ENCODE measurements at regions not wholly inside any gene's neighbourhood (a gene's known extent, or its start where the extent isn't known, plus 50 kb on each side); places are given as distances from the start of the nearest gene placed in this dataset.

GRCh38 chr6:165798991-165799390 is 135.9 kb upstream of the PDE10A start:
- intact Hi-C loops (cut with DNase I) = no loop called here
- Histone ChIP-seq H3K4me1 (ENCODE audit: control insufficient read depth, insufficient read depth, low read length) (peaks cover 4% of the 10 kb centered on the region), H3K4me3 (ENCODE audit: low read length) (no peak overlapping the region), H3K9me3 (ENCODE audit: control insufficient read depth, low read length) (no peaks in the 10 kb centered on the region), H3K27ac (ENCODE audit: low read length) (no peak overlapping the region), H3K27me3 (ENCODE audit: control insufficient read depth, insufficient read depth) (no peaks in the 10 kb centered on the region)
- DNase-seq (no peak), ATAC-seq (no peak)
- 72% methylated on average over 4 of the region's 4 CpGs for WGBS

- intact Hi-C loops (cut with DNase I) = no loop called here
- ATAC-seq = no peak
- H3K4me3 ChIP-seq (ENCODE audit: low read length) = no peak overlapping the region
- H3K4me1 ChIP-seq (ENCODE audit: control insufficient read depth, insufficient read depth, low read length) = peaks cover 2% of the 10 kb centered on the region
- DNase-seq = no peak
- H3K27me3 ChIP-seq (ENCODE audit: control insufficient read depth, insufficient read depth) = no peaks in the 10 kb centered on the region
- WGBS = 95% methylated on average over 6 of the region's 6 CpGs
- H3K9me3 ChIP-seq (ENCODE audit: control insufficient read depth, low read length) = no peaks in the 10 kb centered on the region
- no peak overlapping the region for H3K27ac ChIP-seq (ENCODE audit: low read length)
Measured at GRCh38 chr6:165794179-165794601, 131.1 kb upstream of the PDE10A start.

- 89% methylated on average over 10 of the region's 10 CpGs for WGBS
- DNase-seq (no peak), ATAC-seq (no peak)
- Histone ChIP-seq H3K4me3 (ENCODE audit: low read length) (no peak overlapping the region), H3K4me1 (ENCODE audit: control insufficient read depth, insufficient read depth, low read length) (no peaks in the 10 kb centered on the region), H3K27ac (ENCODE audit: low read length) (no peak overlapping the region), H3K27me3 (ENCODE audit: control insufficient read depth, insufficient read depth) (no peaks in the 10 kb centered on the region), H3K9me3 (ENCODE audit: control insufficient read depth, low read length) (no peaks in the 10 kb centered on the region)
- intact Hi-C loops (cut with DNase I) = no loop called here
Measured at GRCh38 chr6:165793287-165793825, 130.3 kb upstream of the PDE10A start.

GRCh38 chr6:165791876-165792437 is 128.9 kb upstream of the PDE10A start:
- no peaks in the 10 kb centered on the region for H3K27me3 ChIP-seq (ENCODE audit: control insufficient read depth, insufficient read depth)
- no peaks in the 10 kb centered on the region for H3K4me1 ChIP-seq (ENCODE audit: control insufficient read depth, insufficient read depth, low read length)
- WGBS = 96% methylated on average over 24 of the region's 24 CpGs
- no peak for DNase-seq
- no peak overlapping the region for H3K27ac ChIP-seq (ENCODE audit: low read length)
- intact Hi-C loops (cut with DNase I) = no loop called here
- no peak overlapping the region for H3K4me3 ChIP-seq (ENCODE audit: low read length)
- no peaks in the 10 kb centered on the region for H3K9me3 ChIP-seq (ENCODE audit: control insufficient read depth, low read length)
- no peak for ATAC-seq

GRCh38 chr6:165791306-165791705 is 128.3 kb upstream of the PDE10A start:
- H3K4me3 ChIP-seq (ENCODE audit: low read length) = no peak overlapping the region
- H3K27ac ChIP-seq (ENCODE audit: low read length) = no peak overlapping the region
- intact Hi-C loops (cut with DNase I) = no loop called here
- no peaks in the 10 kb centered on the region for H3K4me1 ChIP-seq (ENCODE audit: control insufficient read depth, insufficient read depth, low read length)
- DNase-seq (no peak), ATAC-seq (no peak)
- H3K9me3 ChIP-seq (ENCODE audit: control insufficient read depth, low read length) = no peaks in the 10 kb centered on the region
- H3K27me3 ChIP-seq (ENCODE audit: control insufficient read depth, insufficient read depth) = no peaks in the 10 kb centered on the region
- 81% methylated on average over 9 of the region's 9 CpGs for WGBS

- Histone ChIP-seq H3K27ac (ENCODE audit: low read length) (no peak overlapping the region), H3K9me3 (ENCODE audit: control insufficient read depth, low read length) (no peaks in the 10 kb centered on the region), H3K27me3 (ENCODE audit: control insufficient read depth, insufficient read depth) (no peaks in the 10 kb centered on the region), H3K4me1 (ENCODE audit: control insufficient read depth, insufficient read depth, low read length) (no peaks in the 10 kb centered on the region), H3K4me3 (ENCODE audit: low read length) (no peak overlapping the region)
- 68% methylated on average over 3 of the region's 3 CpGs for WGBS
- intact Hi-C loops (cut with DNase I) = no loop called here
- DNase-seq (no peak), ATAC-seq (no peak)
Measured at GRCh38 chr6:165782812-165783211, 119.8 kb upstream of the PDE10A start.

- Histone ChIP-seq H3K4me3 (ENCODE audit: low read length) (no peak overlapping the region), H3K9me3 (ENCODE audit: control insufficient read depth, low read length) (no peaks in the 10 kb centered on the region), H3K27me3 (ENCODE audit: control insufficient read depth, insufficient read depth) (no peaks in the 10 kb centered on the region), H3K4me1 (ENCODE audit: control insufficient read depth, insufficient read depth, low read length) (no peaks in the 10 kb centered on the region), H3K27ac (ENCODE audit: low read length) (no peak overlapping the region)
- WGBS = 79% methylated on average over 8 of the region's 8 CpGs
- intact Hi-C loops (cut with DNase I) = no loop called here
- no peak for ATAC-seq
- no peak for DNase-seq
Measured at GRCh38 chr6:165782134-165782533, 119.1 kb upstream of the PDE10A start.

GRCh38 chr6:165777680-165778079 is 114.6 kb upstream of the PDE10A start:
- Histone ChIP-seq H3K4me3 (ENCODE audit: low read length) (no peak overlapping the region), H3K27ac (ENCODE audit: low read length) (no peak overlapping the region), H3K9me3 (ENCODE audit: control insufficient read depth, low read length) (no peaks in the 10 kb centered on the region), H3K27me3 (ENCODE audit: control insufficient read depth, insufficient read depth) (no peaks in the 10 kb centered on the region), H3K4me1 (ENCODE audit: control insufficient read depth, insufficient read depth, low read length) (no peaks in the 10 kb centered on the region)
- 93% methylated on average over 3 of the region's 3 CpGs for WGBS
- DNase-seq (no peak), ATAC-seq (no peak)
- intact Hi-C loops (cut with DNase I) = no loop called here

GRCh38 chr6:165776691-165777090 is 113.7 kb upstream of the PDE10A start:
- H3K4me3 ChIP-seq (ENCODE audit: low read length) = no peak overlapping the region
- no peak for ATAC-seq
- H3K27ac ChIP-seq (ENCODE audit: low read length) = no peak overlapping the region
- H3K27me3 ChIP-seq (ENCODE audit: control insufficient read depth, insufficient read depth) = no peaks in the 10 kb centered on the region
- DNase-seq = no peak
- 75% methylated on average over 5 of the region's 5 CpGs for WGBS
- no peaks in the 10 kb centered on the region for H3K9me3 ChIP-seq (ENCODE audit: control insufficient read depth, low read length)
- intact Hi-C loops (cut with DNase I) = no loop called here
- H3K4me1 ChIP-seq (ENCODE audit: control insufficient read depth, insufficient read depth, low read length) = no peaks in the 10 kb centered on the region

- H3K4me3 ChIP-seq (ENCODE audit: low read length) = no peak overlapping the region
- intact Hi-C loops (cut with DNase I) = no loop called here
- DNase-seq (no peak), ATAC-seq (no peak)
- H3K9me3 ChIP-seq (ENCODE audit: control insufficient read depth, low read length) = no peaks in the 10 kb centered on the region
- 74% methylated on average over 3 of the region's 3 CpGs for WGBS
- H3K27me3 ChIP-seq (ENCODE audit: control insufficient read depth, insufficient read depth) = no peaks in the 10 kb centered on the region
- no peak overlapping the region for H3K27ac ChIP-seq (ENCODE audit: low read length)
- H3K4me1 ChIP-seq (ENCODE audit: control insufficient read depth, insufficient read depth, low read length) = no peaks in the 10 kb centered on the region
Measured at GRCh38 chr6:165775721-165776120, 112.7 kb upstream of the PDE10A start.

- Histone ChIP-seq H3K9me3 (ENCODE audit: control insufficient read depth, low read length) (no peaks in the 10 kb centered on the region), H3K4me1 (ENCODE audit: control insufficient read depth, insufficient read depth, low read length) (no peaks in the 10 kb centered on the region), H3K27ac (ENCODE audit: low read length) (no peak overlapping the region), H3K4me3 (ENCODE audit: low read length) (no peak overlapping the region), H3K27me3 (ENCODE audit: control insufficient read depth, insufficient read depth) (no peaks in the 10 kb centered on the region)
- DNase-seq (peak in 1 of 3 donors; percentile 42), ATAC-seq (peak; percentile 83 to 98)
- intact Hi-C loops (cut with DNase I) = no loop called here
- WGBS = 17% methylated on average over 13 of the region's 13 CpGs
Measured at GRCh38 chr6:165774903-165775601, 112.0 kb upstream of the PDE10A start.

All from right cardiac atrium (tissue), 5 donors.